B cell (primary cell): ENCODE measurements at regions not wholly inside any gene's neighbourhood (a gene's known extent, or its start where the extent isn't known, plus 50 kb on each side); places are given as distances from the start of the nearest gene placed in this dataset.

ENCODE experiments used
- CTCF ChIP-seq: fragments of 200-600 bp; IDR thresholded peaks from one replicate; pipeline ENCODE4 v1.8.0; 2022; ENCODE audit warnings: antibody characterized with exemption, mild to moderate bottlenecking
- EZH2 ChIP-seq: IDR thresholded peaks from 2 replicates; pipeline ENCODE4 v1.6.1; 2012; ENCODE audit warnings: borderline replicate concordance, low read depth, mild to moderate bottlenecking, moderate library complexity, low read length; ENCODE audit not compliant: insufficient read depth, poor library complexity, severe bottlenecking

- TF ChIP-seq CTCF (no peak), EZH2 (no peak)
Measured at GRCh38 chr9:23412046-23412445, 414.0 kb downstream of the ELAVL2 start.
